Mesenteric fat pad (tissue), 1 donor: ENCODE measurements at regions not wholly inside any gene's neighbourhood (a gene's known extent, or its start where the extent isn't known, plus 50 kb on each side); places are given as distances from the start of the nearest gene placed in this dataset.
"Not testable (repeated sequence)": the region's sequence is repeated elsewhere in the genome, so short reads cannot be mapped to it uniquely, and the experiment has no call there.

ENCODE experiments used
- DNase-seq: peaks from one replicate; pipeline ENCODE4 v3.0.0-alpha.2; 2020; ENCODE audit warnings: low spot score
- donor health status: DM: yes; HTN: yes; CAD: no.

GRCh38 chr15:26191193-26191592 is 328.1 kb upstream of the ATP10A start:
- DNase-seq = no peak

GRCh38 chr15:26186138-26186537 is 323.0 kb upstream of the ATP10A start:
- DNase-seq = not testable (repeated sequence)

GRCh38 chr15:26182441-26182840 is 319.3 kb upstream of the ATP10A start:
- no peak for DNase-seq

GRCh38 chr15:26179906-26180305 is 316.8 kb upstream of the ATP10A start:
- DNase-seq = no peak

- DNase-seq = no peak
Measured at GRCh38 chr15:26178640-26179220, 315.6 kb upstream of the ATP10A start.

- DNase-seq = no peak
Measured at GRCh38 chr15:26177816-26178215, 314.7 kb upstream of the ATP10A start.

- no peak for DNase-seq
Measured at GRCh38 chr15:26176831-26177230, 313.7 kb upstream of the ATP10A start.

- DNase-seq = no peak
Measured at GRCh38 chr15:26171266-26171665, 308.1 kb upstream of the ATP10A start.

GRCh38 chr15:26166429-26166828 is 303.3 kb upstream of the ATP10A start:
- DNase-seq = no peak

- DNase-seq = no peak
Measured at GRCh38 chr15:26165546-26165945, 302.4 kb upstream of the ATP10A start.

- DNase-seq = no peak
Measured at GRCh38 chr15:26160343-26160742, 297.2 kb upstream of the ATP10A start.

GRCh38 chr15:26158176-26158575 is 295.0 kb upstream of the ATP10A start:
- DNase-seq = no peak

- no peak for DNase-seq
Measured at GRCh38 chr15:26157081-26157480, 294.0 kb upstream of the ATP10A start.

GRCh38 chr15:26156051-26156450 is 292.9 kb upstream of the ATP10A start:
- no peak for DNase-seq

- DNase-seq = no peak
Measured at GRCh38 chr15:26148156-26148860, 285.2 kb upstream of the ATP10A start.

GRCh38 chr15:26146202-26146601 is 283.1 kb upstream of the ATP10A start:
- DNase-seq = no peak

GRCh38 chr15:26145796-26146195 is 282.7 kb upstream of the ATP10A start:
- no peak for DNase-seq

- DNase-seq = no peak
Measured at GRCh38 chr15:26144836-26145235, 281.7 kb upstream of the ATP10A start.

- no peak for DNase-seq
Measured at GRCh38 chr15:26143221-26143620, 280.1 kb upstream of the ATP10A start.

- no peak for DNase-seq
Measured at GRCh38 chr15:26134812-26135211, 271.7 kb upstream of the ATP10A start.

GRCh38 chr15:26134152-26134551 is 271.0 kb upstream of the ATP10A start:
- DNase-seq = no peak

- DNase-seq = no peak
Measured at GRCh38 chr15:26132811-26133210, 269.7 kb upstream of the ATP10A start.

GRCh38 chr15:26129852-26130251 is 266.7 kb upstream of the ATP10A start:
- no peak for DNase-seq
